Right ventricle myocardium superior (tissue), 1 donor: ENCODE measurements at regions not wholly inside any gene's neighbourhood (a gene's known extent, or its start where the extent isn't known, plus 50 kb on each side); places are given as distances from the start of the nearest gene placed in this dataset.
"Not testable (repeated sequence)": the region's sequence is repeated elsewhere in the genome, so short reads cannot be mapped to it uniquely, and the experiment has no call there.

Experiments used
- ATAC-seq: fragments of 200-7000 bp; cut with Tn5 transposase; one replicate; pipeline ENCODE4 v1.9.1; 2020; ENCODE audit warnings: mild to moderate bottlenecking; ENCODE audit not compliant: poor library complexity
- DNase-seq: peaks from one replicate; pipeline ENCODE4 v3.0.0-alpha.2; 2020
- intact Hi-C: fragments of 100-400 bp; cut with DNase I; formaldehyde crosslinking; loops from one replicate; pipeline ENCODE4 v1.11.2; 2022
- donor health status: DM: no; HTN: yes; CAD: no; lungs with severe emphysema.

DNA sequence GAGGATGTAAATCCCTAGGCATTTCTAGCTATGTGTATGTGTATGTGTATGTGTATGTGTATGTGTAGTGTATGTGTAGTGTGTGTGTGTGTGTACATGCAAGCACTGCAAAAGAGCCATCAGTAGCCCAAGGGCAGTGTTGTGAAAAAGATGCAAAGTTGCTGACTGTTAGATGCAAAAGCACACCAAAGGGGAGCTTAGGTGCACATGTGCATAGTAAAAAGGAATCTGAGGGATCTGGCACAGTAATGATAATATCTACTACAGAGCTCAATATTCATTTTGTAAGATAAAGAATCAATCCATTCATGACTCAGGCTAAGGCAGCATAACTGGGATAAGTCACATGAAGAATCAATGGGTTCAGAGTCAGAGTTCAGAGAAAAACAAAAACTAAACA is 80.2 kb downstream of the TMEM47 start:
- DNase-seq (no peak), ATAC-seq (no peak)
- intact Hi-C loops = no loop called here

DNA sequence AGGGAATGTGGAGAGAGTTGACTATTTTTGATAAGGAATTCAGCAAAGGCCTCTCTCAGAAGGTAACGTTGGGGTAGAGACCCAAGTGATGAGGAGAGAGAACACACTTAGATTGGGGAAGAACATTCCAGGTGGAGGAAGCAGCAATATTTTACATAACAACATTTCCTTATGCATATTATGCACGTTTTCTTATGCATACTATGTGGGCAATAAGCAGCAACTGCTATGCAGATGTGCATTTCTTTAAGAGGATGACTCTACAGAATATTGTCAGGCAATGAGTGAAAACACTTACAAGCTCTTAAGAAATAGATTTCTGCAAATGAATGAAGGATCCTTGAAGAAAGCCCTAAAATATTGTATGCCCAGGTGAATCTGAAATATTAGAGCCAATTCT is 91.1 kb downstream of the TMEM47 start:
- DNase-seq (no peak), ATAC-seq (no peak)
- intact Hi-C loops = no loop called here

DNA sequence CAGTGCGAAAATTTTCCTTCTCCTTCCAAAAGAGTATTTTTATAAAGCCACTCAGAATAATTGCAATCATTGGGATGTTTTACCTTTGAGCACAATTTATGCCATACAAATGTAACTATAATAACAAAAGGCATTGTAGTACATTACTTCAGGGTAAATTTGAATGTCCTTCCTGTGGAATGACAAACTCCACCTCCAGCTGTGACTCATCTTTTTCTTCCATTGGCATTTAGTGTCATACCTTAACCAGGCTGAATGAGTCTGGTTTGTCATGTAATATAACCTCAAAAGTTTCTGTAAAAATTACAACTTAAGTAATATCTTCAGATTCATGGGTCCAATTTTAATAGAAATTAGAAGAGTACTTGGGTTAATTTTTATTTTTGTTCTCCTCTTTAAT is 93.3 kb downstream of the TMEM47 start:
- DNase-seq = no peak
- ATAC-seq = no peak
- intact Hi-C loops = no loop called here

DNA sequence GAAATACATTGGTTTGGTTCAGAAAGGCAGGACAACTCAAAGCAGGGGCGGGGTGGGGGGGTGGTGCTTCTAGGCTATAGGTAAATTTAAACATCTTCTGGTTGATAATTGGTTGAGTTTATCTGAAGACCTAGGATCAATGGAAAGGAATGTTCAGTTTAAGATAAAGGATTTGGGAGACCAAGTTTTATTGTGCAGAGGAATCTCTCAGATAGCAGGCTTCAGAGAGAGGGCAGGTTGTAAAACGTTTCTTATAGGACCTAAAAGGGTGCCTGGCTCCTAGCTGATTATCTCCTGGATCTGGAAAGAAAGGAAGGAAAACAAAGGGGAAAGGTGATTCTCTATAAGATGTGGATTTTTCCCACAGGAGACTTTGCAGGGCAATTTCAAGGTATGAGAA is 94.0 kb downstream of the TMEM47 start:
- intact Hi-C loops = no loop called here
- DNase-seq (no peak), ATAC-seq (no peak)

DNA sequence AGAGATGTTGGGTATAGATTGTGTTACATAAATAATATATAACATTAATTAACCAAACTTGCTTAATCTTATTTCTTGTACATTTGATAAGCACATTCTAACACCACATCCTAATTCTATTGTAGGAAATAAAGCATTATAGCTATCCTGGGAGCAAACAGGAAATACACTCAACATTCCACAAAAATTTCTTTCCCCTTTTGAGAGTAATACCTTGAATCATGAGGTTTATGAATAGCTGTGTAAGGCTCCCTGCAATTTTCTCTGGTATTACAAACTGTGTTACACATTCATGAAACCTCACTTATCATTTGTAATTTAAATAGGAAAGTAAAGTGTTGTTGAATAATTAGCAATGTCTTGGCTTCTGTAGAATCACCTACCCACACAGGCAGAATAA is 95.1 kb downstream of the TMEM47 start:
- ATAC-seq (no peak), DNase-seq (no peak)
- intact Hi-C loops = no loop called here

DNA sequence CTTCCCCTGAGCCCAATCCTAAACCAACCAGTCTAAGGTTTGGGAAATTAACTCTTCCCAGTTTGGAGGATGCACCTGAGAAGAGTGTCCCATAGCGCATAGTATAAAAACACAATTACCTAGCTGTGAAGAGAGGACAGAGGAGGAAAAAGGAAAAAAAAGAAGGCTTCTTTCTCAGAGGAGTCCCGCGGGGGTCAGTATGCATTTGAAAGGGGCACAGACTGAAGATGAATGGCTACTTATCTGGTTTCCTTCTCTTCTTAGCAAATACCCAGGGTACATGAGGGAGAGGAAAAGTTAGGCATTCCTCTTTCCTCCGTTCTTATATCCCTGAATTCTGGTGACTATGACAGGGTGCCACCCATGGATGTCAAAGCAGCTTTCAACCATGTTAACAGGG is 96.9 kb downstream of the TMEM47 start:
- ATAC-seq (no peak), DNase-seq (no peak)
- intact Hi-C loops = no loop called here

DNA sequence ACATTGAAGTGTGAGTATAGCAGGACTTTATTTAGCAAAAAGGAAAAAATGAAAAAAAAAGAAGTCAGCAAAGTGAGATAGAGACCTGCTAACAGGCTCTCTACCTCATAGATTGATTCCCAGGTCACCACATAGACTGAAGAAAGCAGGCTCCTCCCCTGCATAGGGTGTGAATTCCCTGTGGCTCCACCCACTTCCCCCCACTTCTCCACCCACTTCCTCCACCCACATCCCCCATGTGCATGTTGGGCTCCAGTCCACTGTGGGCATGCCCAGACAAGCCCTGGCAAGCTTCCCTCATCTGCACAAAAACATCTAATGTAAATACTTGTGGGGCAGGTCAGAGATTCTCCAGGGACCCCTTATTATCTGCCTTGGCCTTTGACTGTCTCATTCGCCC is 97.8 kb downstream of the TMEM47 start:
- ATAC-seq = no peak
- intact Hi-C loops = no loop called here

DNA sequence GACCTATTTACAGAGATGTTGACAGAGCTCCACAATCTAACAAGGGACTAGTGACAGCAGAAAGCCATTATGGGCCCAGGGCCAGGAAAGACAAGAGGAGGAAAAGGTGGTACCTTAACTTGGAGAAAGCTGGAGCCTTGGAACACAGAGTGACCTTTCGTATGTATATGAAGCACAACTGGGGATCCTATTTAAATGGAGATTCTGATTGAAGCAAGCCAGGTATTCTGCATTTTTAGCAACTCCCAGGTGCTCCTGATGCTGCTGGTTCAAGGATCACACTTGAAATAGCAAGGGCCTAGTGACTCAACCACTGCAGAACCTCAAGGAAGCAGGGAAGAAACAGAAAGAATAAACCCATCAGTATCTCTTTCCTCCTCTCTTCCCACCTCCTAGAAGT is 99.4 kb downstream of the TMEM47 start:
- DNase-seq (no peak), ATAC-seq (no peak)
- intact Hi-C loops = no loop called here

More for the DNA sequence above, 97.8 kb downstream of the TMEM47 start:
- no peak for DNase-seq

DNA sequence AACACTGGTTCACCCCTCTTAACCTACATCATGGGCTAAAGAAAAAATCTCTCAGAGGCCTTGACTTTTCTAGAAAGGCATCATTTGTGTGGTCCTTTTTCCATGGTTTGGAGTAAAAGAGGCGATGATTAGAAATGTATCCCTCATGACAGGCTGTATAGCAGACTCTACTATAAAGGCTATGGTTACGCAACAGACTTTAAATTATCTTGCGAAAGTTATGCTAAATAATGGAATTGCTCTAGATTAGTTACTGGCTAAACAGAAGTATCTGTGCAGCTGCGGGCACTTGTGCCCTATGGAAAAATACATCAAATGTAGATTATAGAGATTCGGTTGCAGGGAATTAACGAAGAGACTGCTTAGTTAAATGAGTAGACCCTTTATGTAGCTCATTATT is 101.6 kb downstream of the TMEM47 start:
- ATAC-seq = no peak
- intact Hi-C loops = no loop called here
- DNase-seq = no peak

DNA sequence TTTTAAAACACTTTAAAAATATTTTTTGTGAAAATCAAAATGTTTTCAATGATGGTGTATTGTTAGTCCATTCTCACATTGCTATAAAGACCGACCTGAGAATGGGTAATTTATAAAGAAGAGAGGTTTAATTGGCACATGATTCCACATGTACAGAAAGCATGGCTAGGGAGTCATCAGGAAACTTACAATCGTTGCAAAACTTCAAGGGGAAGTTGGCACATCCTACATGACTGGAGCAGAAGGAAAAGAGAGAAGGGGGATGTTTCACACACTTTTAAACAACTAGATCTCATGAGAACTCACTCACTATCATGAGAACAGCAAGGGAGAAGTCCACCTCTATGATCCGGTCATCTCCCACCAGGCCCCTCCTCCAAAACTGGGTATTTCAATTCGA is 110.7 kb downstream of the TMEM47 start:
- DNase-seq (no peak), ATAC-seq (no peak)
- intact Hi-C loops = no loop called here

DNA sequence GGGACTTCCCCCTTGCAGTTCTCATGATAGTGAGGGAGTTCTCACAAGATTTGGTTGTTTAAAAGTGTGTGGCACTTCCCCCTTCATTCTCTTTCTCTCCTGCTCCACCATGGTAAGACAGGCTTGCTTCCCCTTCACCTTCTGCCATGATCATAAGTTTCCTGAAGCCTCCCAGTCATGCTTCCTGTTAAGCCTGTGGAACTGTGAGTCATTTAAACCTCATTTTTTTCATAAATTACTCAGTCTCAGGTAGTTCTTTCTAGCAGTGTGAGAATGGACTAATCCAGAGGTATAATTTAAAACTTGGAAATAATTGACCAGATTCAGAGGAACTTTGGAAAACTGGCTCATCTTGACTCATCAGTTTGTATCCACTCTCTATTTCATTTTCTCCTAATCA is 129.0 kb downstream of the TMEM47 start:
- DNase-seq = no peak
- no peak for ATAC-seq
- intact Hi-C loops = no loop called here

DNA sequence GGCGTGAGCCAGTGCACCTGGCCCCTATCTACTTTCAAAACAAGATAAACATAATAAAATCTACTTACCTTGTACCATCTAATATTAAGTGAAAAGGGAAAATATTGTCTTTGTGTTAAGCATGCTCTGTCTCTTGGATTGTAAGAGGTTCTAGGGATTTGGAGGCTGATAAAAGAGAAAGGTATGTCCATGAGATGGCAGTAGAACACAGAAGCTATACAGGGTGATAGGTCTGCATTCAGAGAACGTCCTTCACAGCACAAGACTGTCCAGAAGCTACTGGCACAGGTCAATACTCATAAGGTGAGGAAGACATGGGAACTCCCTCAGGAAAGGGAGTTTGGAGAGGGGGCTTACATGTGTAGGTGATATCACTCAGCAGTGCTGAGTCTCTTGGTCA is 135.5 kb downstream of the TMEM47 start:
- DNase-seq = no peak
- intact Hi-C loops = no loop called here

DNA sequence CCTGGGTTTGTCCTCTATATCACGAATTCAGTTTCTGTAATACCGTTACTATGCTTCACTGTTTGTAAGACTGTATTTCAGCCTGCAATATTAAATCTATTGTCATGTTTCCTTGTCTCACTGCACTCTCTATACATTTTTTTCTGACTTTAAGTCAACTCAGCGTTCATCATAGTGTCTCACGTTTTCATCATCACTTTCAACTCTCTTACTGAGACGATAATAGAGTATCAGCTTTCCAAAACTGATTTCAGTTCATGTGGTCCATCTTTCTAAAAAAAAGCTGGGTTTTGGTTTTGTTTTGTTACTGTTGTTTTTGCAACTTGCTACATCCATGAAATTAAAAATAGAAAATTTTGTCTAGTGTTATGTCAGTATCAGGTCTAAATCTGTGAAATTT is 147.7 kb downstream of the TMEM47 start:
- intact Hi-C loops = no loop called here
- no peak for DNase-seq
- no peak for ATAC-seq

More for the DNA sequence above, 135.5 kb downstream of the TMEM47 start:
- no peak for ATAC-seq

DNA sequence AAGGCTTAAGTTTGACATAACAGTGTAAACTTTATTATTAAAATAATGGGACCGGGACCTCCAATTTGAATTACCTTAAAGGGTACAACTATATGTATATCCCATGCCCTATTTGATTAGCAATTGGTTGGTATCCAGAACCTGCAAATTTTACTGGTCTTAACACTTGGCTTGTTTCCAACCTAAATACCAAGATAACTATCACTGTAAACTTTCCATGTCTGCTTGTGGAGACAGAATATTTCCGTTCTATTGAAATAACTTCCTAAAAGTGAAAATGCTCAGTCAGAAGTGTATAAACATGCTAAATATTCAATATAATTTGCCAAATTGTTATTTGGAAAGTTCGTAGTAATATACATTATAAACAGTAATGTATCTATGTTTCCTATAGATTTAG is 154.0 kb downstream of the TMEM47 start:
- ATAC-seq (no peak), DNase-seq (no peak)
- intact Hi-C loops = no loop called here

DNA sequence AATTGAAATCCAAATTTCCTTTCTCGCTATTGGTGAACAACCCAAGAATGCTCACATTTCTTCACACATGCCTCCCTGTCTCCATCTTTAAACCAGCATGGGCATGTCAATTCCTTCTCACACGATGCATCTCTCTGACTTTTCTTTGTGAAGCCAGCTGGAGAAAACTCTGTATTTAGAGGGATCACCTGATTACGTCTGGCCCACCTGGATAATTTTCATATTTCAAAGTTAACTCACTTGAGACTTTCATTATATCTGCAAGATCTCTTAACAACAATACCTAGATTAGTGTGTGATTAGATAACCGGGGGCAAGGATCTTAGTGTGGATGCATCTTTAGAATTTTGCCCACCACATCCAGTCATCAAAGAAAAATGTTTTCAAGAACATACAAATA is 164.0 kb downstream of the TMEM47 start:
- intact Hi-C loops = no loop called here
- DNase-seq (no peak), ATAC-seq (no peak)

DNA sequence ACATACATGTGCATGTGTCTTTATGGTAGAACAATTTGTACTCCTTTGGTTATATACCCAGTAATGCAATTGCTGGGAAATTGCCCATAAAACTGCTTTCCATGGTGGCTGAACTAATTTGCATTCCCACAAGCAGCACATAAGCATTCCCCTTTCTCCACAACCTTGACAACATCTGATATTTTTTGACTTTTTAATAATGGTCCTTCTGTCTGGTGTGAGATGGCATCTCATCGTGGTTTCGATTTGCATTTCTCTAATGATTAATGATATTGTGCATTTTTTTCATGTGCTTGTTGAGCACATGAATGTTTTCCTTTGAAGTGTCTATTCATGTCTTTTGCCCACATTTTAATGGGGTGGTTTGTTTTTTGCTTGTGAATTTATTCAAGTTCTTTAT is 166.0 kb downstream of the TMEM47 start:
- no peak for DNase-seq
- intact Hi-C loops = no loop called here
- ATAC-seq = no peak

DNA sequence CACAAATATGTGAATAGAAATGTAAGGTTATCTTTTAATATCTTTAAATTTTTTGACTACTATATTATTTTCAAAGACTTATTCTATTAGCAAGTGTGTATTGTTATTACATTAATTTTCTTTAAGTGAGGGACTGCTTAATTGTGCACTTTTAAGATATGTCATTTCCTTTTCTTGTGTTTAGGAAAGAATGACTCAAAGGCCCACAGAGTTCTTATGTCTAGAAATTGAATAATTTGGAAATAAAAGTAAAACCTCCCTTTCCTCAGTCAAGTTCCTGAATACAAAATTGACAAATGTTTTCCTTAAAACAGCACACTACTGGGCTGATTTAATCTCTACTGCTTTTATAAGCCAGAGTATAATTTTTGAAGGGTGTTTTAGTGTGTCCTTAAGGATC is 169.7 kb downstream of the TMEM47 start:
- intact Hi-C loops = no loop called here
- ATAC-seq (no peak), DNase-seq (no peak)

DNA sequence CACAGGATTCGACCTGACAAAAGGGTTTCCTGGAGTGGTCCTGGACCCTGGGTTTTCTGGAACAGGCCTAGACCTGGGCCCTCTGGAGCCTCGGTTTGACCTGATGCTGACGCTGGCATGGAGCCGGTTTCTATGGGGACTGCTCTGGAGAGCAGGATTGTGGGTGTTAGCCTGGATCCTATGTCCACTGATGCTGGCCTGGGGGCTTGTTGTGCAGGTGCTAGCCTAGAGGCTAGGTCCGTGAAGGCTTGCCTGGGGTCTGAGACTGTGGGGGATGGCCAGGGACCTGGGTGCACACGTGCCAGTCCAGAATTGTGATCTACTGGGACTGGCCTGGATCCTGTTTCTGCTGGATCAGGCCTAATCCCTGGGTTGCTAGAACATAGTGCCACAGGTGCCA is 173.1 kb downstream of the TMEM47 start:
- intact Hi-C loops = no loop called here
- ATAC-seq (no peak), DNase-seq (no peak)

DNA sequence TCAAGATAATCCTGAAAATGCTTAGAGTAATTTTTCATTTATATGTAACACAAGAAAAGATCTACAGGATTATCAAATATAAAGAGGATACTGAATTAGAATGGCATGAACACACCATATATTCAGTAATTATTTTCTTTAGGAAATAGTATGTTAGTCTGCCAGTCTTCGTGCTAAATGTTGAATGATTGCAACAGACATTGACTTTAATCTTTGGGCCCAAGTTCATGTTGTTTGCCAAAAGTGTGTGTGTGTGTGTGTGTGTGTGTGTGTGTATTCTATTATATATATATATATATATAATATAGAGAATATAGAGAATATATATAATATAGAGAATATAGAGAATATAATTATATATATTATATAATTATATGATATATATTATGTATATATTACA is 186.6 kb downstream of the TMEM47 start:
- ATAC-seq = no peak

DNA sequence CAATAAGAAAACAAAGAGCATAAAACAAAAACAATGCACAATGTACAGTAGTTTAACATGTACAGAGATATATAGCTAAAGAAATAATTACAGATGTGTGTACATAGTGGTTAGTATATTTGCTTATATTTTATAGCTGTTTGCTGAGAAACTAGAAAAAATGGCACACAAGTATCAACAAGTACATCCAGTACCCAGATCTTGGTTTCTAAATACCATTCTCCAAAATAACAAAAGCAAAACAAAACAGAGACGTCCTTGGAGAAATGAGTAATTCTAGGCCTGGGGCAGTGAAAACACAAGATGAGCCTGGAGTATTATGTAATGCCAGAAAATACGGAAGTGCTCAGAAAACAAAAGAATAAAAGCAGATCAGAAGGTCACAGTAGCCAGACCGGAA is 189.6 kb downstream of the TMEM47 start:
- DNase-seq (no peak), ATAC-seq (no peak)
- intact Hi-C loops = no loop called here

More for the DNA sequence above, 186.6 kb downstream of the TMEM47 start:
- DNase-seq = no peak
- intact Hi-C loops = no loop called here

DNA sequence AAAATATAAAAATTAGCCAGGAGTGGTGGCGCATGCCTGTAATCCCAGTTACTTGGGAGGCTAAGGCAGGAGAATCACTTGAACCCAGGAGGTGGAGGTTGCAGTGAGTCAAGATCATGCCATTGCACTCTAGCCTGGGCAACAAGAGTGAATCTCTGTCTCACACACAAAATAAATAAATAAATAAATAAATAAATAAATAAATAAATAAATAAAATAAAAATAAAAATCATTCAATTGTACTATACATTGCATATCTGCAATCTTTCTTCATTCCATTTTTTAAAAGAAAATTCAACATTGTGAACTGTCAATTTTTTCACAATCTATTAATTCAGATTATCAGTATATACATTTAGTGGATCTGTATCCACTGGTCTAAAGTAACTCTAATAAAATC is 193.9 kb downstream of the TMEM47 start:
- ATAC-seq, intact Hi-C loops, DNase-seq: not testable (repeated sequence)

DNA sequence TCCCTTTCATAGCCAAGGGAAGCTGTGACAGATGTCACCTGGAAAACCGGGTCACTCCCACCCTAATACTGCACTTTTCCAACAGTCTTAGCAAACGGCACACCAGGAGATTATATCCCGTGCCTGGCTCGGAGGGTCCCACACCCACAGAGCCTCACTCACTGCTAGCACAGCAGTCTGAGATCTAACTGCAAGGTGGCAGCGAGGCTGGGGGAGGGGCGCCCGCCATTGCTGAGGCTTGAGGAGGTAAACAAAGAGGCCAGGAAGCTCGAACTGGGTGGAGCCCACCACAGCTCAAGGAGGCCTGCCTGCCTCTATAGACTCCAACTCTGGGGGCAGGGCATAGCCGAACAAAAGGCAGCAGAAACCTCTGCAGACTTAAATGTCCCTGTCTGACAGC is 199.2 kb downstream of the TMEM47 start:
- DNase-seq, intact Hi-C loops, ATAC-seq: not testable (repeated sequence)
